WTC11 (cell line): ENCODE measurements at regions not wholly inside any gene's neighbourhood (a gene's known extent, or its start where the extent isn't known, plus 50 kb on each side); places are given as distances from the start of the nearest gene placed in this dataset.

Experiments
- ATAC-seq: fragments of 200-7000 bp; cut with Tn5 transposase; 2 replicates; pipeline ENCODE4 v1.10.0; 2021; ENCODE audit warnings: mild to moderate bottlenecking, moderate library complexity
- CTCF ChIA-PET: fragments of 300-600 bp; sonication (Branson Sonifier 250); formaldehyde crosslinking; loops from one replicate; lab custom pipeline; 2021; ENCODE audit warnings: antibody characterized with exemption; lab: Charles Lee
- POLR2A ChIA-PET: fragments of 350-600 bp; sonication (Branson Sonifier 250); formaldehyde crosslinking; loops from one replicate; lab custom pipeline; 2021; ENCODE audit warnings: antibody characterized with exemption; lab: Charles Lee
- DNase-seq: peaks from one replicate; pipeline ENCODE4 v3.0.0; 2021; ENCODE audit warnings: low spot score
- H3K27ac Mint-ChIP-seq: 2 replicates; pipeline ENCODE4 v1.8.0; 2021; ENCODE audit warnings: mixed read lengths
- H3K27me3 Mint-ChIP-seq: 2 replicates; pipeline ENCODE4 v1.8.0; 2021; ENCODE audit warnings: low read depth, mild to moderate bottlenecking, moderate library complexity, mixed read lengths
- H3K36me3 Mint-ChIP-seq: 2 replicates; pipeline ENCODE4 v1.8.0; 2021; ENCODE audit warnings: mixed read lengths
- H3K4me1 Mint-ChIP-seq: 2 replicates; pipeline ENCODE4 v1.8.0; 2022; ENCODE audit warnings: mixed read lengths
- H3K4me3 Mint-ChIP-seq: 2 replicates; pipeline ENCODE4 v1.8.0; 2021; ENCODE audit warnings: mild to moderate bottlenecking, moderate library complexity, mixed read lengths
- H3K9me3 Mint-ChIP-seq: 2 replicates; pipeline ENCODE4 v1.8.0; 2021; ENCODE audit warnings: mixed read lengths
- AFF4 ChIP-seq: sonication (generic); formaldehyde crosslinking; IDR thresholded peaks from 2 replicates; pipeline ENCODE4 v1.8.1; 2023; ENCODE audit warnings: mild to moderate bottlenecking, missing genetic modification reagents, borderline replicate concordance
- AR ChIP-seq: fragments of 250-450 bp; sonication (Bioruptor Pico); IDR thresholded peaks from 2 replicates; pipeline ENCODE4 v1.9.0; 2021; ENCODE audit warnings: mild to moderate bottlenecking
- ATF2 ChIP-seq: sonication (generic); formaldehyde crosslinking; IDR thresholded peaks from 2 replicates; pipeline ENCODE4 v1.8.1; 2022; ENCODE audit warnings: low read depth, missing genetic modification reagents, borderline replicate concordance
- ETV6 ChIP-seq: sonication (generic); formaldehyde crosslinking; IDR thresholded peaks from 2 replicates; pipeline ENCODE4 v1.8.1; 2022; ENCODE audit warnings: mild to moderate bottlenecking, missing genetic modification reagents
- JAZF1 ChIP-seq: fragments of 250-450 bp; sonication (Bioruptor Pico); IDR thresholded peaks from 2 replicates; pipeline ENCODE4 v1.9.0; 2021; ENCODE audit warnings: moderate library complexity, mild to moderate bottlenecking, inconsistent platforms
- KAT7 ChIP-seq: sonication (generic); formaldehyde crosslinking; IDR thresholded peaks from 2 replicates; pipeline ENCODE4 v1.8.1; 2023; ENCODE audit warnings: missing genetic modification reagents, mild to moderate bottlenecking, borderline replicate concordance
- MAX ChIP-seq: sonication (generic); formaldehyde crosslinking; IDR thresholded peaks from 2 replicates; pipeline ENCODE4 v1.8.0; 2022; ENCODE audit warnings: mild to moderate bottlenecking, missing genetic modification reagents
- MLX ChIP-seq: sonication (generic); formaldehyde crosslinking; IDR thresholded peaks from 2 replicates; pipeline ENCODE4 v1.8.1; 2023; ENCODE audit warnings: mild to moderate bottlenecking, missing genetic modification reagents, moderate library complexity
- MYBL2 ChIP-seq: sonication (generic); formaldehyde crosslinking; IDR thresholded peaks from 2 replicates; pipeline ENCODE4 v1.8.1; 2023; ENCODE audit warnings: mild to moderate bottlenecking, moderate library complexity, missing genetic modification reagents
- NR3C1 ChIP-seq: sonication (generic); formaldehyde crosslinking; conservative IDR thresholded peaks from 2 replicates; pipeline ENCODE4 v1.8.1; 2023; ENCODE audit warnings: low read depth, mild to moderate bottlenecking, missing genetic modification reagents
- OVOL2 ChIP-seq: fragments of 250-450 bp; sonication (Bioruptor Pico); IDR thresholded peaks from 2 replicates; pipeline ENCODE4 v1.9.0; 2021; ENCODE audit warnings: mild to moderate bottlenecking, borderline replicate concordance
- PREB ChIP-seq: sonication (generic); formaldehyde crosslinking; IDR thresholded peaks from 2 replicates; pipeline ENCODE4 v1.8.1; 2022; ENCODE audit warnings: mild to moderate bottlenecking, missing genetic modification reagents, moderate library complexity, borderline replicate concordance
- SP1 ChIP-seq: sonication (generic); formaldehyde crosslinking; conservative IDR thresholded peaks from 2 replicates; pipeline ENCODE4 v1.8.1; 2022; ENCODE audit warnings: missing genetic modification reagents
- TCF7 ChIP-seq: sonication (generic); formaldehyde crosslinking; IDR thresholded peaks from 2 replicates; pipeline ENCODE4 v1.8.0; 2022; ENCODE audit warnings: mild to moderate bottlenecking, low read depth, missing genetic modification reagents, moderate library complexity
- ZBTB21 ChIP-seq: sonication (generic); formaldehyde crosslinking; IDR thresholded peaks from 2 replicates; pipeline ENCODE4 v1.8.1; 2023; ENCODE audit warnings: mild to moderate bottlenecking, missing genetic modification reagents, borderline replicate concordance
- ZNF512 ChIP-seq: sonication (generic); formaldehyde crosslinking; IDR thresholded peaks from 2 replicates; pipeline ENCODE4 v1.8.1; 2022; ENCODE audit warnings: missing genetic modification reagents, borderline replicate concordance

- H3K36me3 Mint-ChIP-seq, result no peaks in the 10 kb centered on the region
- no peak for ATAC-seq
- DNase-seq, result no peak
Measured at GRCh38 chr21:15197696-15198095, 132.9 kb upstream of the NRIP1 start.

More at GRCh38 chr21:15197696-15198095, 132.9 kb upstream of the NRIP1 start:
- TF ChIP-seq AR (CRISPR knock-in tag) (no peak), TCF7 (CRISPR knock-in tag) (no peak), MYBL2 (CRISPR knock-in tag) (no peak), MAX (no peak), OVOL2 (CRISPR knock-in tag) (no peak), JAZF1 (no peak), SP1 (no peak), KAT7 (no peak), NR3C1 (CRISPR knock-in tag) (no peak), ZNF512 (CRISPR knock-in tag) (no peak), MLX (no peak), AFF4 (CRISPR knock-in tag) (no peak), ATF2 (CRISPR knock-in tag) (no peak), ZBTB21 (CRISPR knock-in tag) (no peak), PREB (no peak), ETV6 (CRISPR knock-in tag) (no peak)
- Mint-ChIP-seq H3K27me3 (no peaks in the 10 kb centered on the region), H3K4me1 (no peaks in the 10 kb centered on the region), H3K4me3 (no peak overlapping the region), H3K9me3 (no peaks in the 10 kb centered on the region), H3K27ac (no peak overlapping the region)
- POLR2A ChIA-PET, result no interaction called here
- CTCF ChIA-PET, result no interaction called here
